Loucy (cell line): ENCODE measurements at regions not wholly inside any gene's neighbourhood (a gene's known extent, or its start where the extent isn't known, plus 50 kb on each side); places are given as distances from the start of the nearest gene placed in this dataset.

Experiments used
- H2AFZ ChIP-seq: fragments of 200-600 bp; sonication (generic); 2 replicates; pipeline ENCODE4 v1.6.0; 2016; ENCODE audit warnings: antibody characterized with exemption, mild to moderate bottlenecking, low read length, moderate library complexity
- H3F3A ChIP-seq: fragments of 200-600 bp; 2 replicates; pipeline ENCODE4 v1.6.0; 2016; ENCODE audit warnings: antibody characterized with exemption, low read depth, mild to moderate bottlenecking
- H3K27me3 ChIP-seq: fragments of 200-600 bp; sonication (generic); 2 replicates; pipeline ENCODE4 v1.6.1; 2014; ENCODE audit warnings: low read length, mild to moderate bottlenecking; ENCODE audit not compliant: insufficient read depth, poor library complexity, severe bottlenecking
- H3K36me3 ChIP-seq: fragments of 200-600 bp; sonication (generic); 2 replicates; pipeline ENCODE4 v1.6.1; 2016; ENCODE audit warnings: low read length; ENCODE audit not compliant: insufficient read depth
- H3K4me1 ChIP-seq: fragments of 200-600 bp; sonication (generic); 2 replicates; pipeline ENCODE4 v1.5.1; 2014; ENCODE audit warnings: low read length, mild to moderate bottlenecking; ENCODE audit not compliant: insufficient read depth, poor library complexity, severe bottlenecking
- H3K4me2 ChIP-seq: fragments of 200-600 bp; sonication (generic); 2 replicates; pipeline ENCODE4 v1.6.0; 2014; ENCODE audit warnings: antibody characterized with exemption, low read length, low read depth, mild to moderate bottlenecking; ENCODE audit not compliant: poor library complexity, severe bottlenecking
- H3K4me3 ChIP-seq: fragments of 200-600 bp; sonication (generic); 2 replicates; pipeline ENCODE4 v1.5.1; 2014; ENCODE audit warnings: low read length, mild to moderate bottlenecking, mixed read lengths; ENCODE audit not compliant: poor library complexity, severe bottlenecking
- H3K79me2 ChIP-seq: fragments of 200-600 bp; sonication (generic); 2 replicates; pipeline ENCODE4 v1.6.1; 2014; ENCODE audit warnings: low read length; ENCODE audit not compliant: insufficient read depth
- H3K9ac ChIP-seq: fragments of 200-600 bp; sonication (generic); 2 replicates; pipeline ENCODE4 v1.6.0; 2014; ENCODE audit warnings: mild to moderate bottlenecking, low read depth, low read length, moderate library complexity; ENCODE audit not compliant: poor library complexity, severe bottlenecking
- H3K9me2 ChIP-seq: fragments of 200-600 bp; sonication (generic); replicated peaks from 2 replicates; pipeline ENCODE4 v1.6.1; 2016; ENCODE audit warnings: low read depth, low read length, mixed read lengths
- H3K9me3 ChIP-seq: fragments of 200-600 bp; sonication (generic); 2 replicates; pipeline ENCODE4 v1.6.1; 2014; ENCODE audit warnings: mild to moderate bottlenecking, antibody characterized with exemption, low read length, low read depth; ENCODE audit not compliant: insufficient read depth
- H4K20me1 ChIP-seq: fragments of 200-600 bp; sonication (generic); 2 replicates; pipeline ENCODE4 v1.6.0; 2014; ENCODE audit warnings: antibody characterized with exemption, low read length, mild to moderate bottlenecking; ENCODE audit not compliant: insufficient read depth, poor library complexity, severe bottlenecking
- EZH2phosphoT487 ChIP-seq: fragments of 200-600 bp; IDR thresholded peaks from 2 replicates; pipeline ENCODE4 v1.6.1; 2018; ENCODE audit warnings: antibody characterized with exemption, mild to moderate bottlenecking, moderate library complexity, borderline replicate concordance
- TF ChIP-seq, protein P1 (sequence below): fragments of 200-600 bp; sonication (generic); conservative IDR thresholded peaks from 2 replicates; pipeline ENCODE4 v1.5.1; 2014; ENCODE audit warnings: mild to moderate bottlenecking, antibody characterized with exemption, low read length

DNA sequence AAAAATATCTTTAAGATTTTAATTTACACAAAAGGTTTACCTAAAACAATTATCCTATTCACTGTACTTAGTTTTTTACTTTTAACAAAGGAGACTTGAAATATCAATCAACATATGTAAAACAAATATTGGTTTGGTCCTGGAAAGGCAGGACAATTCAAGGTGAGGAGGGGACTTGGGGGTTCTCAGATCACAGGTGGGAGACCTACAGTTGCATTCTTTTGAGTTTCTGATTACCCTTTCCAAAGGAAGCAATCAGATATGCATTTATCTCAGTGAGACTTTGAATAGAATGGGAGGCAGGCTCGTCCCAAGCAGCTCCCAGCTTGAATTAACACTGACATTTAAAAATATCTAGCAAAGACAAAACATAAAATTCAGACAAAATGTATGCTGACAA lies 1917.3 kb downstream of the C4orf33 start:
- Histone ChIP-seq H3K79me2 (no peaks in the 10 kb centered on the region), H3K4me1 (no peaks in the 10 kb centered on the region), H2AFZ (no peak overlapping the region), H3K36me3 (no peaks in the 10 kb centered on the region), H4K20me1 (no peaks in the 10 kb centered on the region), H3K4me3 (no peak overlapping the region), H3K9me2 (no peaks in the 10 kb centered on the region; the same call in 1 of the 2 replicates), H3K4me2 (no peak overlapping the region), H3K27me3 (no peaks in the 10 kb centered on the region), H3F3A (no peaks in the 10 kb centered on the region), H3K9me3 (no peaks in the 10 kb centered on the region), H3K9ac (no peak overlapping the region)
- TF ChIP-seq, protein P1, sequence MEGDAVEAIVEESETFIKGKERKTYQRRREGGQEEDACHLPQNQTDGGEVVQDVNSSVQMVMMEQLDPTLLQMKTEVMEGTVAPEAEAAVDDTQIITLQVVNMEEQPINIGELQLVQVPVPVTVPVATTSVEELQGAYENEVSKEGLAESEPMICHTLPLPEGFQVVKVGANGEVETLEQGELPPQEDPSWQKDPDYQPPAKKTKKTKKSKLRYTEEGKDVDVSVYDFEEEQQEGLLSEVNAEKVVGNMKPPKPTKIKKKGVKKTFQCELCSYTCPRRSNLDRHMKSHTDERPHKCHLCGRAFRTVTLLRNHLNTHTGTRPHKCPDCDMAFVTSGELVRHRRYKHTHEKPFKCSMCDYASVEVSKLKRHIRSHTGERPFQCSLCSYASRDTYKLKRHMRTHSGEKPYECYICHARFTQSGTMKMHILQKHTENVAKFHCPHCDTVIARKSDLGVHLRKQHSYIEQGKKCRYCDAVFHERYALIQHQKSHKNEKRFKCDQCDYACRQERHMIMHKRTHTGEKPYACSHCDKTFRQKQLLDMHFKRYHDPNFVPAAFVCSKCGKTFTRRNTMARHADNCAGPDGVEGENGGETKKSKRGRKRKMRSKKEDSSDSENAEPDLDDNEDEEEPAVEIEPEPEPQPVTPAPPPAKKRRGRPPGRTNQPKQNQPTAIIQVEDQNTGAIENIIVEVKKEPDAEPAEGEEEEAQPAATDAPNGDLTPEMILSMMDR = no peak
- no peak for TF ChIP-seq EZH2phosphoT487

DNA sequence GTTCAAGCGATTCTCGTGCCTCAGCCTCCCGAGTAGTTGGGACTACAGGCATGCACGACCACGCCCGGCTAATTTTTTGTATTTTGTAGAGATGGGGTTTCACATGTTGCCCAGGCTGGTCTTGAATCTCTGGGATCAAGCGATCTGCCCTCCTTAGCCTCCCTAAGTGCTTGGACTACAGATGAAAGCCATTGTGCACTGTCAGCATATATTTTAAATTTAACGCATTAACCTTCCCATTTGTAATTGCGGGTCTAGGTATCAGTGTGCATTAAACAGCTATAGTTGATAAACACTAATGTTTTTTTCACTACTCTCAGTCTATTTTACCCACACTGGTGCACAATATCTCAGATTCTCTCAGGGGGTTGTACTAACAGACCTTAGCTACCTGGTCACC lies 1930.8 kb downstream of the C4orf33 start:
- no peak overlapping the region for H3K4me2 ChIP-seq
- no peaks in the 10 kb centered on the region for H3K9me3 ChIP-seq
- no peak overlapping the region for H3K9ac ChIP-seq
- no peak overlapping the region for H2AFZ ChIP-seq
- TF ChIP-seq, protein P1 = no peak
- TF ChIP-seq EZH2phosphoT487 = no peak
- H3K27me3 ChIP-seq = no peaks in the 10 kb centered on the region
- H3F3A ChIP-seq = no peaks in the 10 kb centered on the region
- H3K4me1 ChIP-seq = no peaks in the 10 kb centered on the region
- H3K36me3 ChIP-seq = no peaks in the 10 kb centered on the region
- no peaks in the 10 kb centered on the region for H3K79me2 ChIP-seq
- H4K20me1 ChIP-seq = no peaks in the 10 kb centered on the region
- H3K9me2 ChIP-seq = no peaks in the 10 kb centered on the region
- no peak overlapping the region for H3K4me3 ChIP-seq

DNA sequence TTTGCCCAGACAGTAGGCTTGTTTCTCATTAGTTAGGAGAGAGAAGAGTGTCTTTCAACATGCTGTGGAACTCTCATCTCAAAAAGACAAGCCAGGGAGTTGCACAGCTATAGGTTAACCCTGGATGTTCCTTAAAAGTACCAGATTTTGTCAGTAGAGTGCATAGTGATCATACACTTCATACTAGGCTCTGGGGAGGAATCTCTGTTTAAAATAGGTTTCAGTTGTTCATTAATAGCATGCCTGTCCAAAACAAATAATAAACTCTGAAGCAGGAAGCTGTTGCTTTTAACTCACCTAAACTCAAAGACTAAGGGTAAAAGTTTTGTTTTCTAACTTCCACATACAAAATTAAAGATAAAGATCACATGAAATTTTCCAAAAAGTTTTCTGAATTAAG lies 1948.4 kb downstream of the C4orf33 start:
- Histone ChIP-seq H3K4me3 (no peak overlapping the region), H3K79me2 (no peaks in the 10 kb centered on the region), H3K27me3 (no peaks in the 10 kb centered on the region), H3K36me3 (no peaks in the 10 kb centered on the region), H3K9me2 (no peaks in the 10 kb centered on the region), H3K9ac (no peak overlapping the region), H3K4me2 (no peak overlapping the region), H2AFZ (no peak overlapping the region), H3F3A (no peaks in the 10 kb centered on the region), H3K9me3 (no peaks in the 10 kb centered on the region), H3K4me1 (no peaks in the 10 kb centered on the region), H4K20me1 (no peaks in the 10 kb centered on the region)
- TF ChIP-seq, protein P1 = no peak
- TF ChIP-seq EZH2phosphoT487 = no peak
